Mucosa of rectum (tissue), 2 donors: ENCODE measurements at regions not wholly inside any gene's neighbourhood (a gene's known extent, or its start where the extent isn't known, plus 50 kb on each side); places are given as distances from the start of the nearest gene placed in this dataset.
"Not testable (repeated sequence)": the region's sequence is repeated elsewhere in the genome, so short reads cannot be mapped to it uniquely, and the experiment has no call there.

Experiments used
- H3K27ac ChIP-seq, 2 donors: one replicate each; pipeline ENCODE4 v1.7.0; 2013; ENCODE audit warnings: inconsistent platforms in 2 of 2, low read depth in 2 of 2, low read length in 2 of 2
- H3K27me3 ChIP-seq, 2 donors: one replicate each; pipeline ENCODE4 v1.7.0; 2013; ENCODE audit warnings: low read length in 2 of 2; ENCODE audit not compliant: control insufficient read depth in 2 of 2, insufficient read depth in 2 of 2
- H3K36me3 ChIP-seq, 2 donors: one replicate each; pipeline ENCODE4 v1.7.0; 2013; ENCODE audit warnings: low read length in 2 of 2; ENCODE audit not compliant: control insufficient read depth in 2 of 2, insufficient read depth in 2 of 2
- H3K4me1 ChIP-seq, 2 donors: one replicate each; pipeline ENCODE4 v1.7.0; 2013; ENCODE audit warnings: low read length in 2 of 2, mild to moderate bottlenecking in 1 of 2; ENCODE audit not compliant: control insufficient read depth in 2 of 2, insufficient read depth in 2 of 2
- H3K4me3 ChIP-seq, 2 donors: one replicate each; pipeline ENCODE4 v1.7.0; 2013; ENCODE audit warnings: low read length in 2 of 2
- H3K9ac ChIP-seq, 2 donors: one replicate each; pipeline ENCODE4 v1.7.0; 2013; ENCODE audit warnings: low read length in 2 of 2, low read depth in 1 of 2, mild to moderate bottlenecking in 1 of 2
- H3K9me3 ChIP-seq, 2 donors: one replicate each; pipeline ENCODE4 v1.7.0; 2013; ENCODE audit warnings: low read length in 2 of 2; ENCODE audit not compliant: control insufficient read depth in 2 of 2
- donor health status: healthy.
- donor health status: Normal muscosa, but diverticular disease.

GRCh38 chr1:60802884-60803283 is 279.5 kb upstream of the NFIA start:
- Histone ChIP-seq H3K4me3 (no peak overlapping the region), H3K27me3 (no peaks in the 10 kb centered on the region), H3K36me3 (no peaks in the 10 kb centered on the region), H3K9ac (no peak overlapping the region), H3K9me3 (peaks cover 0 to 7% of the 10 kb centered on the region in 2 donors), H3K4me1 (no peaks in the 10 kb centered on the region), H3K27ac (no peak overlapping the region)

GRCh38 chr1:60797351-60797750 is 285.0 kb upstream of the NFIA start:
- no peak overlapping the region for H3K9ac ChIP-seq
- no peaks in the 10 kb centered on the region for H3K9me3 ChIP-seq
- no peak overlapping the region for H3K27ac ChIP-seq

GRCh38 chr1:60791226-60791625 is 291.1 kb upstream of the NFIA start:
- no peaks in the 10 kb centered on the region for H3K27me3 ChIP-seq
- no peak overlapping the region for H3K9ac ChIP-seq
- no peaks in the 10 kb centered on the region for H3K4me1 ChIP-seq
- no peak overlapping the region for H3K27ac ChIP-seq
- H3K9me3 ChIP-seq = no peaks in the 10 kb centered on the region
- H3K36me3 ChIP-seq = no peaks in the 10 kb centered on the region
- no peak overlapping the region for H3K4me3 ChIP-seq

More at GRCh38 chr1:60797351-60797750, 285.0 kb upstream of the NFIA start:
- Histone ChIP-seq H3K27me3 (no peaks in the 10 kb centered on the region), H3K4me1 (no peaks in the 10 kb centered on the region), H3K4me3 (no peak overlapping the region), H3K36me3 (no peaks in the 10 kb centered on the region)

- not testable (repeated sequence) for H3K9ac ChIP-seq, H3K27me3 ChIP-seq, H3K4me1 ChIP-seq, H3K4me3 ChIP-seq, H3K27ac ChIP-seq, H3K36me3 ChIP-seq, H3K9me3 ChIP-seq
Observed at GRCh38 chr1:60773099-60773498, 309.3 kb upstream of the NFIA start.

- no peaks in the 10 kb centered on the region for H3K27me3 ChIP-seq
- no peaks in the 10 kb centered on the region for H3K36me3 ChIP-seq
- H3K4me3 ChIP-seq = no peak overlapping the region
- no peak overlapping the region for H3K9ac ChIP-seq
- no peaks in the 10 kb centered on the region for H3K9me3 ChIP-seq
- no peak overlapping the region for H3K27ac ChIP-seq
- no peaks in the 10 kb centered on the region for H3K4me1 ChIP-seq
Observed at GRCh38 chr1:60769082-60769481, 313.3 kb upstream of the NFIA start.

- Histone ChIP-seq H3K9me3 (no peaks in the 10 kb centered on the region), H3K4me3 (no peak overlapping the region), H3K9ac (no peak overlapping the region), H3K4me1 (no peaks in the 10 kb centered on the region), H3K36me3 (no peaks in the 10 kb centered on the region), H3K27ac (no peak overlapping the region), H3K27me3 (no peaks in the 10 kb centered on the region)
Observed at GRCh38 chr1:60765204-60765603, 317.2 kb upstream of the NFIA start.

GRCh38 chr1:60764489-60764888 is 317.9 kb upstream of the NFIA start:
- Histone ChIP-seq H3K27ac (no peak overlapping the region), H3K4me1 (no peaks in the 10 kb centered on the region), H3K4me3 (no peak overlapping the region), H3K9ac (no peak overlapping the region), H3K9me3 (no peaks in the 10 kb centered on the region), H3K36me3 (no peaks in the 10 kb centered on the region), H3K27me3 (no peaks in the 10 kb centered on the region)

- Histone ChIP-seq H3K27ac (no peak overlapping the region), H3K9me3 (no peaks in the 10 kb centered on the region), H3K27me3 (no peaks in the 10 kb centered on the region), H3K4me3 (no peak overlapping the region), H3K36me3 (no peaks in the 10 kb centered on the region), H3K4me1 (no peaks in the 10 kb centered on the region), H3K9ac (no peak overlapping the region)
Observed at GRCh38 chr1:60763741-60764140, 318.6 kb upstream of the NFIA start.

GRCh38 chr1:60762911-60763310 is 319.4 kb upstream of the NFIA start:
- H3K36me3 ChIP-seq = no peaks in the 10 kb centered on the region
- H3K27me3 ChIP-seq = no peaks in the 10 kb centered on the region

GRCh38 chr1:60762176-60762575 is 320.2 kb upstream of the NFIA start:
- Histone ChIP-seq H3K9ac (no peak overlapping the region), H3K4me3 (no peak overlapping the region), H3K27ac (no peak overlapping the region), H3K27me3 (no peaks in the 10 kb centered on the region), H3K9me3 (no peaks in the 10 kb centered on the region), H3K4me1 (no peaks in the 10 kb centered on the region), H3K36me3 (no peaks in the 10 kb centered on the region)

More at GRCh38 chr1:60762911-60763310, 319.4 kb upstream of the NFIA start:
- no peak overlapping the region for H3K4me3 ChIP-seq
- H3K27ac ChIP-seq = no peak overlapping the region
- no peak overlapping the region for H3K9ac ChIP-seq
- H3K4me1 ChIP-seq = no peaks in the 10 kb centered on the region
- H3K9me3 ChIP-seq = no peaks in the 10 kb centered on the region

GRCh38 chr1:60759291-60759690 is 323.1 kb upstream of the NFIA start:
- Histone ChIP-seq H3K9me3 (no peaks in the 10 kb centered on the region), H3K27me3 (no peaks in the 10 kb centered on the region), H3K36me3 (no peaks in the 10 kb centered on the region)

More at GRCh38 chr1:60759291-60759690, 323.1 kb upstream of the NFIA start:
- no peak overlapping the region for H3K4me3 ChIP-seq
- H3K4me1 ChIP-seq = no peaks in the 10 kb centered on the region
- H3K9ac ChIP-seq = no peak overlapping the region
- H3K27ac ChIP-seq = no peak overlapping the region
